C1 segment of cervical spinal cord (tissue), 14 donors: ENCODE measurements at regions not wholly inside any gene's neighbourhood (a gene's known extent, or its start where the extent isn't known, plus 50 kb on each side); places are given as distances from the start of the nearest gene placed in this dataset.

ENCODE experiments used
- DNase-seq, 14 donors: peaks; one replicate each; lab custom pipeline; 2025; lab: John Stamatoyannopoulos, UW

DNA sequence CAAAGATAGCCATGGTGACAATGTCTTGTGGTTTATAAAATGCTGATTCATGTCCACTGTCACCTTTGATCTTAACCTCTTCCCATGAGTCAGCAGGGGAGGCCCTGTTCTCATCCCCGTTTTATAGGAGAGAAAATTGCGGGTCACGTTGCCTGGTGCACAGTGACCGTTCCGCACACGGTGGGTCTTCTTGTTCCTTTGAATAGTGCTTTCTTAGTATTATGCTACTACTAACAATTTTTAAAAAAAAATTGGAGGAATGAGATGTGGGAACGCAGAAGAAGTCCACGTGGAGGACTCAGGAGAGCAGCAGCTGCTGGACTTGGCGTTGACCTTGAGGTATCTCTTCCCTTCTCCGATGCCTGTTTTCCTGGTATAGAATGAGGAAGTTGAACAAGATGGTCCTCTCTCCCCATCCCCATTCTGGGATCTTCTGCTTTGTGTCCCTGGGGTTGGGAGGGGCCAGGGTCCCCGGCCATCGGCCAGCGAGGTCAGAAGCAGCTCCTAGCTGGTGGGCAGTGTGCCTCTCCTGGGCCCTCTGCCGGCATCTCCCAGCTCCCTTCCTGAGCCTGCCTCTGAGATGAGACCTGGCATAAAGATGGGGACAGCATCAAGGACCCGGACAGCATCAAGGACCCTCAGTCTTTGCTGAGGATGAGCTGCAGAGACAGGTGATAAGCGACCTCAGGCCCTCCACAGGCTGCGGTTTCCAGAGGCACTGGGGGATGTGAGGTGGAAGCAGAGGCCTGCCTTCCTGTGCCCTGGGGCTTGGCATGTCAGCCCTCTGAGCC is 143.9 kb downstream of the C9orf50 start:
- peak in 1 of 14 donors; percentile 12 for DNase-seq

DNA sequence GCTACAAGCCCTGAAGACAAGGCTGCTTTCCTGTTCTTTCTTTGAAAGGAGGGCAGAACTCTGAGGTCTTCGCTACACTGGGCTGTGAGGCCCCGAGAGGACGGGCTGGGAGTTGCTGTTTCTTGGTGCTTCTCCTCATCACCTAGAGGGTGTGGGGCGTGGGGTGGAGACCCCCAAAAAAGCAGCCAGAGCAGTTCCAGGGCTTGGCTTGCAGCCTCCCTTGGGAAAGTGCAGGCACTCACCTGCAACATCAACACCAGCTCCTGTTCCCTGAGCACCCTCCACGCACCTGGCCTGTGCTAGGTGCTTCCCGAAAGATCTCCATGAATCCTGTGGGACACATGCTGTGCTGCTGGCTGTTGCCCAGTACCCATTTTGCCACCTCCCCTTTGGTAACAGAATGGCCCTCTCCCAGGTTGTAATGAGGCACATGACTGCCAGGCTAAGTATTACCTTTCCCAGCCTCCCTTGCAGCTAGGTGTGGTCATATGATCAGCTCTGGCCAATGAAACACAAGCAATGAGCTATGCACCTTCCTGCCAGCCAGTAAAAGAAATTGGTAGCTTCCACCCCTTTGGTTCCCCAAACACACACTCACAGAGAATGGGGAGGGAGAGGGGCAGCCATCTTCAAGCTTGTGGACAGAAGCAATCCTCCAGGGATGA is 146.0 kb downstream of the C9orf50 start:
- no peak for DNase-seq

DNA sequence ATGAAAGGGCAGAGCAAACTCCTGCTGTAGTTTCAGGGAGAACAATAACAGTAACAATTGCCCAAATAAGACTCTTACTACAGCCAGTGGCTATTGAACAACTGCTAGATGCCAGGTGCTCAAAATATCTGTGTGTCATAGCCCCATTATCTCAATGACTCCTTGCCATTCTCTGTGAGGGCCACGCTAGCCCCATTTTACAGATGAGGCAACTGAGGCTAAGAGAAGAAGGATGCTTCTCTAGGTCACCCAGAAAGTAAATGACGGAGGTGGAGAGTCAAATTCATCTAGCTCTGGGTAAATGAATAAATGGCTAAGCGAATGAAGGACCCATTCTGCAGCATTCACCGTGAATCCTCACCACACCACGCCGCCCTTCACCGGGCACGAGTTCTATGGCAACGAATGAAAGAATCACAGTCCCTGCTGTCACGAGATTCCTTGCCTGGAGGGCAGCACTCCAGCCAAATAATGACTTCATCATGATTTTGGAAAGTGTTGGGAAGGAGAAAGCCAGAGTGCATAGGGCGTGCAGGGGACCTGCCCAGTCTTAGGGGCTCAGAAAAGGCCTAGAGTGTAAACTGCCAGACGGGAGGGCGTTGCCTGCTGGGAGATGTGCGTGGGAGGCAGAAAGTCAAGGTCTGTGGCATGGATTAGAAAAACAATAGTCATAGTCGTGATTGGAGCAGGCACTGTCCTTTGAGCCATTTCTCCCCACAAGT is 147.2 kb downstream of the C9orf50 start:
- peak in 4 of 14 donors; percentile 14 to 68 (median 42) for DNase-seq

DNA sequence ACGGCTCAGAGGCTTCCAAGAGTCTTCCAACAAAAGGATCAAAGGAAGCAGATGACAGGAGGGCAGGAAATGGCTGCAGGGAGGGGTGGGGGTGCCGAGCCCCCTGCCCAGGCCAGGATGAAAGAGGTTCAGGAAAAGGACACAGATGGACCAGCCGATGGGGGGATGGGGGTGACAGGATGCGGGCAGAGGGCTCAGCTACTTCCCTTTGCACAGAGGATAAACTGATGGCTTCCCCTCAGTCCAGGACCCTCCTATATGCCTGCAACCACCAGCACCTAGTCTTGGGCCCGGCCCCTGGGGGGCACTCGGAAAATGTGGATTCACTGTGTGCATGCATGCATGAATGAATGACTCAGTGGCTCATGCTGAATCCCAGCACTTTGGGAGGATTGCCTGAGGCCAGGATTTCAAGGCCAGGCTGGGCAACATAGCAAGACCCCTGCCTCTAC is 148.2 kb downstream of the C9orf50 start:
- DNase-seq, result no peak

DNA sequence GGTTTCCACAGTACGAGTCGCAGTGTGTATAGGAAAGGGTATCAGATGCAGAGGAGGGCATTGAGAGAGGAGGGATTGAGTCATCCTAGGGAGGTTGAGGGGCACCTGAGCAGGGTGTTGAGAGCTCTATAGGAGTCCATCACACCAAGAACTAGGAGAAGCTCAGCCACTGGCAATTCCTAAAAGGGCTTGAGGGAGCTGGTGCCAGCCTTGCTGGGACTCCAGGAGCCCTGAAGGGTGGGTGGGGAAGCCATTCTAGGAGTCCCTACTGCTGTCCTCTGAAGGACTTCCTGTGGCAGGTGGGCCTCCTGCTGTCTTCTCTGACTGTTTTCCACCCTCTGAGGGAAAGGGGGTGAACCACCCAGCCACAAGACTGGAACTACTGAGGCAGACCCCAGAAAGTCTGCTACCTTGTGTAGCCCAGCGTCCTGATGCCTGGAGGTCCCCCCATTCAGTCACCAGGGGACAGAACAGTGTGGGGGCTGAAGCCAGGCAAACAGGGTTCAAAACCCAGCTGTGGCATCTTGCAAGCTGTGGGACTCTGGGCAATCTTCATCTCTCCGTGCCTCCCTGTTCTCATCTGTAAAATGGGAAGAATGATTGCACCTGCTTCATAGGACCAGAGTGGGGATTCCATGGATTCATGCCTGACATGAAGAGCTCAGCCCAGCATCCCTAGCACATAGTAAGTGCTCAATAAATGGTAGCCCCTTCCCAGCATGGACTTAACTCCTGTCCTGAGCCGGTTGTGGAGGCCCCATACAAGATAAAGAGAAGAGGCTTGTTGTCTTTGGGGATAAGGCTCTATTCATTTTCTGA is 149.5 kb downstream of the C9orf50 start:
- no peak for DNase-seq

DNA sequence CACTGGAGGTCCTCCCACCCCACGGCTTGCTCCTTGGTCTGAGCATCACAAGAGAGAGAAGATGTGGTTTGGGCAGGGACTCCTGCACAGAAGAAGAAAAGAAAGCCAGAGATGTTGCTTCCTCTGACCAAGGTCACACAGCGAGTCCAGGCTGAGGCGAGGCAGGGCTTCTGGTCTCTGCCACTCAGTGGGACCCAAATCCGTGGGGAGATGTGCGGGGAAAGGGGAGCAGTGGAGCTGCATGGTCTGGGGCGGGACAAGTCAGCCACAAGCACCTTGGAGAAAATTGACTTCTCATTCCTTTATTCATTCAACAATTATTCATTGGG is 150.9 kb downstream of the C9orf50 start:
- no peak for DNase-seq

DNA sequence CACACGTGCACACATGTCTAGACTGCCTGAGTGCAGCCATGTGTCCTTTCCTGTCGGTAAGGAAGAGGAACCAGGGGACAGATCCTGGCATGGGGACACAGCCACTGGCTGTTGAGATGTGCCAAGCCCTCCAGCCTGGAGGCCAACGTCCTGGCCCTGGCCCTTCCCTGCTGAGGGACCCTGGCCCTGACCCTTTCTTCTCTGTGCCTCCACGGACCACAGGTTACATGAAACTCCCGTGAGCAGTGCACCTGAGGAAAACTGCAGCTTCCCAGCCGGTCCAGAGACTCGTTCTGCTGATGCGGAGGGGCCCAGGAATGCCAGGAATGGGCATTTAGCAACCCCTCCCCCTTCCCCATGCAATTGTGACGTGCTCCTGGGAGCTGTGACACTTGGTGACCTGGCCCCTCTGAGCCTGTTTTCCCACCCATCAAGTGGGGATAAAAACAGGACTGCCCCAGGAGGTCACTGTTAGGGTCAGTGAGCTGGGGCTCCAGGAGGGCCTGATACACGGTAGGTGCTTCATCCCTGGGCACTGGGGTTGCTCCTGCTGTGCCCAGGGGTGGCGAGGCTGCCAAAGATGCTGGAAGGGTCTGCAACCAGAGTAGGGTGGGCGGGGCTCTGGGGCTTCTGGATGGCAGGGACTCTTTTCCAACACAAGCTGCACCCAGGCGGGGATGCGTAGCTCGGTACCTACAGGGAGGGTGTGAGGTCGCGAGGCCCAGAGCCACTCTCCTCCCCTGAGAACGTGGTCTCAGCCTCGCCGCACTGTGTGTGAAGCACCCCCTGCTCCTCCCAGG is 151.5 kb downstream of the C9orf50 start:
- DNase-seq, result no peak

DNA sequence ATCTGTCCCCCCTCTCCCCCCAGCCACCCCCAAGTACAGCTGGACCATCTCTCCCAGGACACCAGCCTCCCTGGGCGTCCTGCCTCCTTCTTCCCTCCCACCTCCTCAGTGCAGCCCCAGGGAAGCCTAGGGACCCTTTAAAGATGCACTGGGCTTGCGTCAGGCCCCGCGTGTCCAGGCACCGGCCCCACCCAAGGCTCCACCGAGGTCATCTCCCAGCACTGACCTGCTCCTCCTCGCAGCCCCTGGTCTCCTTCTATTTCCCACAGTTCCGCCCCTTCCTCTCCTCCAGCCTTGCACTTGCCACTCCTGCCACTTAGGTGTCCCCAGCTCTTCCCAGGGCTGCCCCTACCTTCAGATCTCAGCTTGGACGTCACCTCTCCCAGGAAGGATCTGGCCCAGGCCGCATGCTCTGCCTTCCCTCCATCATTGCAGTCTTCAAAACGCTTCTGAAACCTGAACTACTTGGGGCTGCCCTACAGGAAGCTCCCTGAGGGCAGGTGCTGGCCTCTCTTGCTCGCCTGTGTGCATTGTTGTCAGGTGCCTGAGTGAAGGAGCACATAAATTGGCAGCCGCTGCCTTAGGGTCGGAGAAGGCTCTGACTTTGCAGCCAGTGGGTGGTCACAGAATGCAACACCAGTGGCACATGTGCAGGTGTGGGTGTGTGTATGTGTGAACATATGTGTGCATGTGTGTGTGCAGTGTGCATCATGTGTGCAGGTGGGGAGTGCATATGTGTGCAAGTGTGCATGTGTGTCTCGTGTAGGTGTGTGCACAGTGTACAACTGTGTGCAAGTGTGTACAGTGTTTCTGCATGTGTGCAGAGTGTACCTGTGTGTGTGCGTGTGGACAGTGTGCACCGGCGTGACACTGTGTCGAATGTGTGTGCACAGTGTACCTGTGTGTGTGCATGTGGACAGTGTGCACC is 152.9 kb downstream of the C9orf50 start:
- no peak for DNase-seq

DNA sequence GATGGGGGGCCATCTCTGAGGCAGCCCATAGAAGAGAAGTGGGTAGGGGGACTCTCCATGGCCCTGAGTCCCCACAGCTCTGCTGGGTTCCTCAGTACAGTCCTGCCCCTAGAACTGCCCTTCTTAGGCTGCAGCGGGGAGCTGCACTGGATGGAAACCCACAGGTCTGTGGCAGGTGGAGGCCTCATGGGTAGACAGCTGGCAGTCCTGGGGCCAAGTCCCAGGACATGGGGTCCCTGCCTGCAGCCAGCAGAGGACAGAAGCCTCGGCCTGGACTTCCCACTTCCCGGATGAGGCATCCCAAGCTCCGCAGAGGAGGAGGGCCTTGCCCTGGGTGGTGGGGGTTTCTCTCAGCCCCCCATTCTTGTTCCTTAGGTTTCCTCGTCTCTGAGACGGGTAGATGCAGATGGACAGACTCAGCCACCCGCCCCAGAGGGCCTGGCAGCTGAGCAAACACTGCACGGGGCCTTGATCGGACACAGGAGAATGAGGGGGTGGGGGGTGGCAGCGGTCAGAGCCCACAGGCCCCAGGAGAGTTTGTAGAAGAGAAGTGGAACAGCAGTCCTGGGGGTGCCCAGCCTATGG is 153.8 kb downstream of the C9orf50 start:
- DNase-seq, result no peak

DNA sequence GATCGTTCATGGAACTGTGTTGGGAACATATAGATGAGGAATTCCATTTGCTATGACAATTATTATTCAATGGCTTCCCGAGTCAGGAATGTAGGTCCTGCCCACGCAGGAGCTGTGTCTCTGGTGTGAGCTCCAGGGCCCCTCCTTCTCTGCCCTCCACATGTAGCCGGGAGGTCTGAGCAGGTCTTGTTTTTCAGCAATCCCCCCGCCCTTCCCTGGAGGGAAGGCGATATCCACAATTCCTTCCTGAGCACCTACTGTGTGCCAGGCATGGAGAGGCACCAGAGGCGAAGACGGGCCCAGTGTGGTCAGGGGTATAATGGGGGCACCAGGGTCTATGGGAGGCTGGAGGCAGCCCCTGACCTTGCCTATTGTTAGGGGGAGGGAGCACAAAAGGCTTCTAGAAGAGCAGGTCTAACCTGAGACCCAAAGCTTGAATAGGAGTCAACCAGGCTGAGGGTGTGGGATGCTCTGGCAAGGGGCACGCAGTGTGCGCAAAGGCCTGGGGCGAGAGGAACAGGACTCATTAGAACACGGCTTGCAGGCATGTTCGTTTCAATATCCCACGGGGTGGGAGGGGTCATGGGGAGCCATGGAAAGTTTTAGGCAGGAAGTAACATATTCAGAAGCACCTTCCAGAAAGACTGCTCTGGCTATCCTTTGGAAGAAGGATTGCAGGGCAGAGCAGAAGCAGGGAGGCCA is 154.9 kb downstream of the C9orf50 start:
- no peak for DNase-seq

DNA sequence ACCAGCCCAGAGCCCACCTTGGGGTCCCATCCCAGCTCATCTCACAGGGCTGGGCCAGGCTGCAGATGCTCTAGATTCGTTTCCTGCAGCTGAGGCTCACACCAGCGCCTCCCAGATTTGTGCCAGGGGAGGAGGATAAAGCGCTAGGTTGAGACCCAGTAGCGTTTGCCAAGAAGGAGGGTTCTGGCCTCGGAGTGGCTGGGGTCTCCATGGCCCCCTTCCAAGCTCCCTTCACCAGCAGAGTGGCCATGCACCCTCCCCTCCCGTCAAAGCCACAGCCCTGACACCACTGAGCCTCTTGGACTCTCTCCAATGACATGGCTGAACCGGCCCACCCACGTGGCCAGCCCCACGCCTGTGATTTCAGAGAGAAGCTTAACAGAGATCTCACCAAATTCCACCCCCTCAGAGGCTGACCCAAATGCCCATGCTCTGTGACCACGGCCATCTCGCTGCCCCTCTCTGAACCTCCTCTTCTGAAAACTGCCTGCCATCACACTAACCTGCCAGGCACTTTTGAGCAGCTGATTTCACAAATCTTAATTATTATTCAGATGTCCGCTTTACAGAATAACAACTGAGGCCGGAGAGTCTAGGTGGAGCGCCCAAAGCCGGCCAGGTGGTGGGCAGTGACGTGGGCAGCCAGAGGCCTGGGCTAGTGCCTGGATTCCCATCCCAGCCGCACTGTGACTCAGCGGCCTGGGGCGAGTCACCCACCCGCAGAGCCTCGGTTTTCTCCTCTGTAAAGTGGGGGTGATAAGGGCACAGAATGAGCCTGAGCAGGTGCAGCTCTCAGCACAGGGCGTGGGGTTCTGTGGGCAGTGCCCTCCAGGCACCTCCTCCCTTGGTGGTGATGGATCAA is 155.7 kb downstream of the C9orf50 start:
- DNase-seq, result peak in 1 of 14 donors; percentile 19

DNA sequence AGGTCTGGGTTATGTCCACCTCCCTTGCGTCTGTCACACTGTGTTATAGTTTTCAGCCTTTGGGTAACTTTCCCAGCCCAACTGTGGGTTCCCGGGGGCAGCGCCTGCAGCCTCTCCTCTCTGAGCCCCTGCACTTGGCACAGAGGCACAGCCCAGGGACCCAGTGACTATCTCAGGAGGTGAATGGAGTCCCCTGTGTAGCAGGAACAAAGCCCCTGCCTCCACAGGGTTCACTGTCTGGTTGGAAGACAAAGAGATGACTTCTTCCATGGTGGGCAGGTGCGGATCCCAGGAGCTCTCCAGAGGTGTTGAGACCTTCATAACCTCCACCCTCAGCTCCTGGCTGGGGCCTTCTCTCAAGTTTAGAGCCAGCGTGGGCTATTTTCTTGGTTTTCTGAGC is 156.9 kb downstream of the C9orf50 start:
- no peak for DNase-seq

DNA sequence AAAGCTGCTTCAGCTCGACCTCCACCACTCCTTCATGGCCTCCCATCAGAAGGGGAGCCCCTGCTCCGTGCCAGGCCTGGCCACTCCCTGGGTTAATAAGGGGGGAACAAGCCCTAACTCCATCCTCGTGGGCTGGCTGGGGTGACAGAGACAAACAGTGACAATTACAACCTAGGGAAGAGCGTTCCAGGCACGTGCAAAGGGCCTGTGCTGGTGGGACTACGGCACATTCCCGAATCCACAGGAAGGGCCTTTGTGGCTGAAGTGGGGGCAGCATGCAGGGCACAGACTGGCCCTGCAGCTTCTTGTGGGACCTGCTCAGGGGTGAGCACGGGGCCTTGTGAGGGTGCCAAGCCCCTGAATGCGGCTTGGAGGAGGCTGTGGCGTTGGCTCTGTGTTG is 157.4 kb downstream of the C9orf50 start:
- DNase-seq, result no peak

DNA sequence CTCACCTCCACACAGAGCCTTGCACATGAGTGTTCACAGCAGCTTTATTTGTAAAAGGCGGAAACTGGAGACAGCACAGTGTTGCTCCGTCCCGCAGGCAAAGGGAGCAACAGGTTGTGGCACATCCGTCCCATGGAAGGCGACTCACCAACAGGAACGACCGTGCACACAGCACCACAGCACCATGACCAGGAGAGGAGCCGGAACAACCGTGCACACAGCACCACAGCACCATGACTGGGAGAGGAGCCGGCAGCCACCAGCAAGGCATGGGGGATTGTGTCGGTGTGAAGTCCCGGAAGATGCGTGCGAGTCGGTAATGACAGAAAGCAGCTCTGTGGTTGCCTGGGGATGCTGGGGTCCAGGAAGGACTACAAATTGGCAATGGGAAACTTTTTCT is 158.5 kb downstream of the C9orf50 start:
- DNase-seq, result no peak

DNA sequence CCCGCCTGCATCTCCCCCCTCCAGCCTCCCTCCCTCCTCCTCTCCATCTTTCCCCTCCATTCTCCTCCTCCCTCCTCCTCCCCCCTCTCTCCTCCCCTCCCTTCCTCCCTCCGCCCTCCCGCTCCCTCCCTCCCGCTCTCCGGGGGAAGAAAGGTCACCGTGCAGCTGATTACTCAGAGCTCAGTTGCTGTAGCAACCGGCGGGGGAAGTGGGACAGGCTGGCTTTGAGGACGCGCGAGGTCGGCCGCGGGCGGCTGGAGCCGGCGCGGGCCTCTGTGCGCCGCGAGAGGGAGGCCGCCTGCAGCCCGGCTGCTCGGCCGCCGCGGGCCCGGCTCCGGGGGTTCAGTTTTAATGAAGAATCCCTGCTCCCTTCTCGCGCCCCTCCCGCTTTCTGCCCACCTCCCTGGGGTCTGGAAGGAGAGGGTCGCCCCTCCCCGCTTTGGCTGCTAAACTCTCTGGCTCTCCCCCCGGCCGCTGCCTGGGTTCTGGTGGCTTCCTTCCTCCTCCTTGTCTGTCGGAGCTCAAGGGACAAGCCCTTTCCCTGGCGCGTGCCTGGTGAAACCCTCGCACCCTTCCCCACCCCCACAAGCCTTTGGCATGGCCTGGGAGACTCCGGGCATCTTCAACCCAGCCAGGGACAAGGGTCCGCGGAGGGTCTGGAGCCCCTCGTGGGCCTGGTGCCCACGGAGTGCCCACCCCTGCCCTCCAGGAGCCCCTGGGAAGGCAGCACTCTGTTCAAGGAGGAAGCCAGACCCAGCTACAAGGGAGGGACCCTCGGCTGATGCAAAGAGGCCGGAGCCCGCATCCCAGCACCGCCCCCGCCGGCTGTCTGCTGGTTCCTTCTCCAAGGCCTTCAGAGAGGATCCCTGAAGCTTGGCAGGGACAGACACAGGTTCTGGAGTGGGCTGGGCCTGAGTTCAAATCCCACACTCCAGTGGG is 160.3 kb downstream of the C9orf50 start:
- peak; percentile 66 to 98 (median 90) for DNase-seq

DNA sequence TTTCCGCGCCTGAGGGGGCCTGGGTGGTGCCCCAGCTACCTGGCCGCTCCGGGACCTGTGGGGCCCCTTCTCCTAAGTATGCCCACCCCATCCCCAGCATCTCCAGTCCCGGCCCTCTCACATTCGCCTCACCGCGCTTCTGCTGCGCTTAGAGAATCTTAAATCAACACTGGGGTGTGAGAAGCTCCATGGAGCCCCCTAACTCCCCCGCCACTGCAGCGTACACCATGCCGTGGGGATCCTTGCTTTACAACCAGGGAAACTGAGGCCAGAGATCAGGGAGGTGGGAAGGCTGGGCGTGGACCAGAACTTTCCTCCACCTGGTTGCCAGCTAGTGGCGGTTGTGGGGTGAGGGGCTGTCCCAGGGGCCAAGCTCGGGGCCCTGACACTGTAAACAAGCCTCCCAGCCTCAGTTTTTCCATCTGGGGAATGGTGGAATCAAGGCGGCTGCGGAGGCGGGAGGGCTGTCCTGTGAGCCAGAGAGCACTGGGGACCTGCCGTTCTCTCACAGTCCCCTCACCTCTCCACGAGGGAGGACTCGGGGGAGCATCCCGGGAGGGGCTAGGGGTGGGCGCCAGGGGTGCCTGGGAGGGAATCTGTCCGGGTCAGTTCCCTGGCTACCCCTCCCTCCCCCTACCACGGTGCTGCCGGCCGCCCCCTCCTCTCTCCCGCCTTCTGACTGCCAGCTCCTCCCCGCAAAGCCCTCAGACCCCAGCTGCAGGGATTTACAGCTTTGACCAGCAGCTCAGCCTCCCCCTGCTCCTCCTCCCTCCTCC is 161.2 kb downstream of the C9orf50 start:
- peak in 2 of 14 donors; percentile 45 to 65 for DNase-seq
